H1 (cell line): ENCODE measurements at regions not wholly inside any gene's neighbourhood (a gene's known extent, or its start where the extent isn't known, plus 50 kb on each side); places are given as distances from the start of the nearest gene placed in this dataset.
"Not testable (repeated sequence)": the region's sequence is repeated elsewhere in the genome, so short reads cannot be mapped to it uniquely, and the experiment has no call there.

Experiments used
- CTCF ChIA-PET: fragments of 300-600 bp; sonication (Branson Sonifier 250); formaldehyde crosslinking; loops from one replicate; lab custom pipeline; 2021; ENCODE audit not compliant: partially characterized antibody; lab: Charles Lee
- POLR2A ChIA-PET: fragments of 300-600 bp; sonication (Branson Sonifier 250); formaldehyde crosslinking; loops from one replicate; lab custom pipeline; 2021; ENCODE audit warnings: inconsistent platforms; ENCODE audit not compliant: partially characterized antibody; lab: Charles Lee
- DNase-seq, 2 experiments: peaks; one replicate each; pipeline versions ENCODE4 v3.0.0 to v3.0.0-alpha.2; 2010 to 2022; ENCODE audit warnings: low spot score in 2 of 2, low read depth in 1 of 2, mixed read lengths in 1 of 2
- FAIRE-seq: peaks from 2 replicates; lab custom pipeline; 2011; peaks lifted over from hg19 to GRCh38; lab: Jason Lieb, UNC
- H2AFZ ChIP-seq: 2 replicates; pipeline ENCODE4 v1.8.1; 2012; ENCODE audit warnings: low read length, inconsistent platforms
- H2AK5ac ChIP-seq: 2 replicates; pipeline ENCODE4 v1.6.1; 2013; ENCODE audit warnings: low read depth, low read length
- H2BK120ac ChIP-seq: replicated peaks from 2 replicates; pipeline ENCODE3; 2013; ENCODE audit warnings: low read depth, low read length, inconsistent platforms
- H2BK12ac ChIP-seq: 2 replicates; pipeline ENCODE4 v1.6.1; 2013; ENCODE audit warnings: low read depth, low read length
- H2BK15ac ChIP-seq: 2 replicates; pipeline ENCODE4 v1.6.1; 2013; ENCODE audit warnings: low read length
- H2BK20ac ChIP-seq: 2 replicates; pipeline ENCODE4 v1.6.1; 2013; ENCODE audit warnings: low read length
- H2BK5ac ChIP-seq: 2 replicates; pipeline ENCODE4 v1.6.1; 2013; ENCODE audit warnings: low read depth, low read length
- H3K14ac ChIP-seq: 2 replicates; pipeline ENCODE4 v1.6.1; 2013; ENCODE audit warnings: inconsistent platforms; ENCODE audit not compliant: insufficient read length
- H3K18ac ChIP-seq: 2 replicates; pipeline ENCODE4 v1.6.1; 2013; ENCODE audit warnings: low read length; ENCODE audit errors: extremely low read depth
- H3K23ac ChIP-seq: 2 replicates; pipeline ENCODE4 v1.6.1; 2013; ENCODE audit warnings: inconsistent platforms; ENCODE audit not compliant: insufficient read length
- H3K23me2 ChIP-seq: 2 replicates; pipeline ENCODE4 v1.6.1; 2013; ENCODE audit warnings: low read depth, low read length
- H3K27ac ChIP-seq: 2 replicates; pipeline ENCODE4 v1.6.1; 2011; ENCODE audit warnings: low read depth, low read length, inconsistent platforms
- H3K27me3 ChIP-seq, 4 experiments: replicated peaks in 1 of 4; 1 replicate in 1 of 4; 2 replicates in 3 of 4; pipeline versions ENCODE4 v1.6.1 to v1.8.1; 2011 to 2013; ENCODE audit warnings: low read length in 3 of 4, mild to moderate bottlenecking in 3 of 4, inconsistent platforms in 2 of 4, mixed read lengths in 2 of 4, moderate library complexity in 1 of 4; ENCODE audit not compliant: control insufficient read depth in 3 of 4, insufficient read depth in 3 of 4; ENCODE audit errors: extremely low read depth in 1 of 4
- H3K36me3 ChIP-seq, 4 experiments: 2 replicates each; pipeline versions ENCODE4 v1.6.1 to v1.8.1; 2011 to 2013; ENCODE audit warnings: mild to moderate bottlenecking in 4 of 4, low read length in 3 of 4, moderate library complexity in 2 of 4, control low read depth in 1 of 4, inconsistent platforms in 1 of 4; ENCODE audit not compliant: insufficient read depth in 4 of 4, control insufficient read depth in 2 of 4
- H3K4ac ChIP-seq: replicated peaks from 2 replicates; pipeline ENCODE3; 2013; ENCODE audit warnings: low read length, low read depth, mixed read lengths, inconsistent platforms; ENCODE audit not compliant: insufficient read length
- H3K4me1 ChIP-seq, 4 experiments: replicated peaks in 1 of 4; 1 replicate in 1 of 4; 2 replicates in 3 of 4; pipeline versions ENCODE4 v1.6.1 to v1.8.1; 2011 to 2013; ENCODE audit warnings: low read length in 3 of 4, inconsistent platforms in 2 of 4, mixed read lengths in 1 of 4; ENCODE audit not compliant: insufficient read depth in 4 of 4, control insufficient read depth in 3 of 4
- H3K4me2 ChIP-seq, 2 experiments: 2 replicates each; pipeline versions ENCODE4 v1.6.1 to v1.8.1; 2011 to 2013; ENCODE audit warnings: low read depth in 2 of 2, low read length in 2 of 2, control low read depth in 1 of 2, inconsistent platforms in 1 of 2, mild to moderate bottlenecking in 1 of 2; ENCODE audit not compliant: insufficient read depth in 1 of 2
- H3K4me3 ChIP-seq, 4 experiments: fragments of 200-600, 300-600 bp in 1 of 4; sonication (generic), shearing (Covaris generic), sonication (Bioruptor Twin) in 1 of 4; 2 replicates each; pipeline versions ENCODE4 v1.5.1 to v1.8.1; 2011 to 2016; ENCODE audit warnings: low read length in 4 of 4, low read depth in 3 of 4, control low read depth in 2 of 4, inconsistent platforms in 2 of 4, mild to moderate bottlenecking in 2 of 4, mixed read lengths in 1 of 4, moderate library complexity in 1 of 4; ENCODE audit not compliant: insufficient read depth in 2 of 4; ENCODE audit errors: extremely low read depth in 1 of 4
- H3K56ac ChIP-seq: replicated peaks from 2 replicates; pipeline ENCODE3; 2013; ENCODE audit warnings: low read depth, mild to moderate bottlenecking, mixed read lengths, low read length, inconsistent platforms; ENCODE audit not compliant: insufficient read length
- H3K79me1 ChIP-seq: 2 replicates; pipeline ENCODE4 v1.6.1; 2013; ENCODE audit warnings: low read depth, low read length, control low read depth
- H3K79me2 ChIP-seq, 2 experiments: 2 replicates each; pipeline versions ENCODE4 v1.6.1 to v1.8.1; 2012 to 2013; ENCODE audit warnings: low read length in 2 of 2, mild to moderate bottlenecking in 2 of 2, inconsistent platforms in 1 of 2; ENCODE audit not compliant: insufficient read depth in 2 of 2, control insufficient read depth in 1 of 2
- H3K9ac ChIP-seq, 4 experiments: replicated peaks in 1 of 4; 1 replicate in 1 of 4; 2 replicates in 3 of 4; pipeline versions ENCODE4 v1.6.1 to v1.8.1; 2011 to 2013; ENCODE audit warnings: low read depth in 3 of 4, low read length in 3 of 4, control low read depth in 2 of 4, mild to moderate bottlenecking in 2 of 4, moderate library complexity in 2 of 4, inconsistent platforms in 1 of 4; ENCODE audit errors: extremely low read depth in 1 of 4
- H3K9me3 ChIP-seq, 2 experiments: 2 replicates each; pipeline versions ENCODE4 v1.6.1 to v1.8.1; 2012 to 2013; ENCODE audit warnings: mild to moderate bottlenecking in 2 of 2, moderate library complexity in 2 of 2, control low read depth in 1 of 2, inconsistent platforms in 1 of 2, low read depth in 1 of 2, low read length in 1 of 2, mixed read lengths in 1 of 2; ENCODE audit not compliant: insufficient read depth in 2 of 2
- H4K20me1 ChIP-seq, 2 experiments: replicated peaks in 1 of 2; 2 replicates each; pipeline versions ENCODE3 to v1.8.1; 2011 to 2013; ENCODE audit warnings: inconsistent platforms in 2 of 2, low read length in 2 of 2, mild to moderate bottlenecking in 1 of 2; ENCODE audit not compliant: insufficient read depth in 2 of 2, control insufficient read depth in 1 of 2
- H4K5ac ChIP-seq: 2 replicates; pipeline ENCODE4 v1.6.1; 2013; ENCODE audit warnings: low read length, low read depth, mixed read lengths, inconsistent platforms; ENCODE audit not compliant: insufficient read length
- H4K8ac ChIP-seq: 2 replicates; pipeline ENCODE4 v1.8.0; 2013; ENCODE audit warnings: mild to moderate bottlenecking, moderate library complexity, low read length, inconsistent platforms; ENCODE audit not compliant: insufficient read depth; ENCODE audit errors: extremely low read depth
- H4K91ac ChIP-seq: replicated peaks from 2 replicates; pipeline ENCODE3; 2013; ENCODE audit warnings: low read length, mixed read lengths, inconsistent platforms; ENCODE audit not compliant: insufficient read length
- WGBS, 2 experiments: shearing (Covaris generic) in 1 of 2; methylation state at CpG; one replicate each; pipeline versions ENCODE4 v1.1.6 to v1.1.7; 2013 to 2015; ENCODE audit warnings: low lambda C conversion rate in 2 of 2, mixed read lengths in 2 of 2, inconsistent platforms in 1 of 2, low coverage in 1 of 2, missing lambda C conversion rate in 1 of 2; ENCODE audit not compliant: insufficient replicate concordance in 2 of 2, insufficient coverage in 1 of 2, insufficient read length in 1 of 2; ENCODE audit errors: extremely low coverage in 1 of 2, missing lambda C conversion rate in 1 of 2; 5-methylcytosine and 5-hydroxymethylcytosine counted together

DNA sequence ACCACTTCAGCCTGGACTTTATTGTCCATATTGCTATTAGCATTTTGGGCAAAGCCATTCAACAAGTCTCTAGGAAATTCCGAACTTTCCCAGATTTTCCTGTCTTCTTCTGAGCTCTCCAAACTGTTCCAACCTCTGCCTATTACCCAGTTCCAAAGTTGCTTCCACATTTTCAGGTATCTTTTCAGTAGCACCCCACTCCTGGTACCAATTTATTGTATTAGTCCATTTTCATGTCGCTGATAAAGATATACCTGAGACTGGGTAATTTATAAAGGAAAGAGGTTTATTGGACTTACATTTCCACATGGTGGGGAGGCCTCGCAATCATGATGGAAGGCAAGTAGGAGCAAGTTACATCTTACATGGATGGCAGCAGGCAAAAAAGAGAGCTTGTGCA is 90.1 kb downstream of the ANKEF1 start:
- FAIRE-seq, result not testable (repeated sequence)
- WGBS, 2 experiments, result 89% methylated on average over 3 of the region's 3 CpGs; no CpG with 5 or more reads in 1 of the 2 experiments

More for the DNA sequence above, 90.1 kb downstream of the ANKEF1 start:
- H4K5ac ChIP-seq, H4K20me1 ChIP-seq, H3K36me3 ChIP-seq, H3K27ac ChIP-seq, H2BK5ac ChIP-seq, H2AFZ ChIP-seq, H2BK20ac ChIP-seq, H3K79me1 ChIP-seq, H2BK15ac ChIP-seq, H3K18ac ChIP-seq, H3K23me2 ChIP-seq, H3K9ac ChIP-seq, H4K91ac ChIP-seq, H3K79me2 ChIP-seq, DNase-seq, H3K27me3 ChIP-seq, H3K14ac ChIP-seq, H3K23ac ChIP-seq, H3K4ac ChIP-seq, H4K8ac ChIP-seq, H3K56ac ChIP-seq, H3K4me1 ChIP-seq, H2BK120ac ChIP-seq, H3K4me2 ChIP-seq, H2AK5ac ChIP-seq, H2BK12ac ChIP-seq, H3K4me3 ChIP-seq, POLR2A ChIA-PET: not testable (repeated sequence)
- H3K9me3 ChIP-seq, result peaks cover 16% of the 10 kb centered on the region in 2 experiments; a peak in 3 of 4 replicates
- CTCF ChIA-PET, result interaction anchor here (0.7 kb wide), 1 partner anchor 302 kb away, joined by 3 read pairs; no protein-coding TSS in a partner anchor
